ENCODE measurements at regions not wholly inside any gene's neighbourhood (a gene's known extent, or its start where the extent isn't known, plus 50 kb on each side); places are given as distances from the start of the nearest gene placed in this dataset.

DNA sequence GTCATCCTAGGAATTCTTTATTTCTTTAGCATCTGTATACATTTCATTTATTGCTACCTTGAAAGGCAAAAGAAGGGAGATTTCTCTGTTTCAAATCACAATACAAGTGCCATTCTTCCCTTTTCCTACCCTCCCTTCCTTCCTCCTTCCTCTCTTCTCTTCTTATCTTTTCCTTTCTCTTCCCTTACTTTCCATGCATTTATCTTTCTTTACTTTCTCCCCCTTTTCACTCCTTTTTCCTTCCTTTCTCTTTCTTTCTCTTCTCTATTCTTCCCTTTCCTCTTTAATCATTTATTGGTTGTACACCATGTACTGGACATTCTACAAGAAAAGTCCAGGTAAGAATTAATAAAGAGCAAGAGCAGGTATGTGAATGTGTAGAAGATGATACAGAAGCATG is 251.0 kb upstream of the PEX5L start:
- no peak for DNase-seq

- no peak for DNase-seq
These were observed 252.1 kb upstream of the PEX5L start for GRCh38 chr3:180288816-180289215.

- no peak for DNase-seq
These were observed 253.6 kb upstream of the PEX5L start for GRCh38 chr3:180290300-180290699.

- no peak for DNase-seq
These were observed 257.7 kb upstream of the PEX5L start for GRCh38 chr3:180294282-180295027.

GRCh38 chr3:180295811-180296210 is 259.1 kb upstream of the PEX5L start:
- no peak for DNase-seq

- DNase-seq: no peak
These were observed 260.2 kb upstream of the PEX5L start for GRCh38 chr3:180296971-180297370.

DNA sequence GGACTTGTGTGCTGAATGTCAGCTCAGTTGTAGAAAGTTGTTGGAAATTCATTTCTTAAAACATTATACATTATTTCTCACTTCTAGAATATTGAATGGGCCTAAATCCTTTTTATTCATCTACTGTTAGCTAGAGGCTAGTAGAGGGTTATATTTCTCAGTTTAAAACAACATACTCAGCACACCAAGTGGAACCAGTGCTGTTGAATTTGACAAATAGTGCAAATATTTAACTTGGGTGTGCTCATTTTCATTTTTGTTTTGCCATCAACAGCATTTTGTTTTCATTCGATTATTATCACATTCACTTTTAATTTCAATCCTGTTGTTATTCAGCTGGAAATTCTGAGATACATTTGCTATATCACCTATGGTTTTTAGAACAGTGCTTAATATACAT is 269.4 kb upstream of the PEX5L start:
- no peak for DNase-seq

DNA sequence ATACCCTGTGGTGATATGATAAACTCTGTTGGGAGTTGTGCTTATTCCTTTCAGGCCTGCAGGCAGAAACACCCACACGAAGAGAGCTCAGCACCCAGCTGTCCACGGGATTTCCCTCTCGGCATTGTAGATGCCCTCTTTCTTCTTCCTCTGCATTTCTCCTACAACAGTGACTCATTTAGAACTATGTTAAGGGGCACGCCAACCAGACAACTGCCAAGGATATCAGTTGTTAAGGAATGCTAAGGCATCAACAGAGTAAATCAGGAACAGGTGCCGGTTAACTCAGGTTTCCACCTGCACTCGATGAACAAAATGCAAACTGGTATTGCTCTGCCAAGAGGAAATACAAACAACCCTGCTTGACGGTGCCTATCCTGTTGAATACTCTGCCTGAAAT is 270.0 kb upstream of the PEX5L start:
- DNase-seq: peak; percentile 4

DNA sequence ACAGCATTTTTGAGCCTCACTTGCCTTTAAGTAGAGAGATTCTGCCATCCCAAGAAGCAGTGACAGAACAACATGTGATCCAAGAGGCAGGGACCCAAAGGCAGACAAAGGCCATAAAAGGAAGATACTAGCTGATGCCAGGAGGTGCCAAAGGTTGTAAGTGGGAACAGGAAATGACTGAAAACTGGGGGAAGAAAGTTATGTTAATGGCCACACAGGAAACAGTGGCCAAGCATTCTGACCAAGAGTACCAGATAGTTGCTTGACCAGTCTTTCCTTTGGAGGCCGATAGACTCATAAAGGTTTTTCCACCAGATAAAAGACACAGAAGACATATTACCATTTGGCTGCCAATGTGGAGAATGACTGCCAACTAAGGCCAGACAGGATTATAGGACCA is 274.5 kb upstream of the PEX5L start:
- DNase-seq: no peak

GRCh38 chr3:180316321-180316720 is 279.6 kb upstream of the PEX5L start:
- no peak for DNase-seq

DNA sequence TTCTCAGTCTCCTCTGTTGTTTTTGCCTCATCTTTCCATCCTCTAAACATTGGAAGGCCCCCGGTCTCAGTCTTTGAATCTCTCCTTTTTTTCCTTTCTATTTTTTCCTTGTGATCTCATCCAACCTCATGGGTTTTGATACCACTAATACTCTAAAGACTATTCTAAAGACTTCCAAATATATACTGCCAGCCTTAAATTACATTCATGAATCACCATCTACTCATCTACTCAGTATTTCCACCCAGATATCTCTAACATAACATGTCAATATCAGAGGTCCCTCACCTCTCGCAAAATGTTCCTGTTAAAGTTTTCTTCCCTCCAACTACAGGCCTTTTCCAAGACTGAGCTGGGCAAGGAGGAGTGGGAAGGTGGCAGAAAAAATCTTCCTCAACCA is 282.5 kb upstream of the TTC14 start:
- DNase-seq: no peak

DNA sequence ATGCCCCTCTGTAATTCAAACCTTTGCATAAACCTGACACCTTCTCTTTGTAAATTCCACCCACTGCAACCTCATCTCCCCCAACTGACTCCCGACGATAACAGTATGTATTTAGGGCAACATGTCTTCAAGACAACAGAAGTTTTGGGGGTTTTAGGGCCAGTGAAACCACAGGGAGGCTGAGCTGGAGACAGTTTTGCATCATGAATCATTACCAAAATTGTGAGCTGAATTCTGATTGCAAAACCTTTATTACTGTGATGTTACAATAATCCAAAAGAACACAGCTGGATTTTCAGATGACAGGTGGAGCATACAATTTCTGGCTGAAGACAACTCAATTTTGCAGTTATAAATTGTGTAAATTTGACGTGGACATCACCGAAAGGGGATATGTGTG is 281.3 kb upstream of the TTC14 start:
- DNase-seq: no peak

GRCh38 chr3:180321534-180321933 is 280.4 kb upstream of the TTC14 start:
- DNase-seq: no peak

GRCh38 chr3:180322829-180323228 is 279.1 kb upstream of the TTC14 start:
- DNase-seq: no peak

- DNase-seq: no peak
These were observed 277.2 kb upstream of the TTC14 start for GRCh38 chr3:180324791-180325190.

DNA sequence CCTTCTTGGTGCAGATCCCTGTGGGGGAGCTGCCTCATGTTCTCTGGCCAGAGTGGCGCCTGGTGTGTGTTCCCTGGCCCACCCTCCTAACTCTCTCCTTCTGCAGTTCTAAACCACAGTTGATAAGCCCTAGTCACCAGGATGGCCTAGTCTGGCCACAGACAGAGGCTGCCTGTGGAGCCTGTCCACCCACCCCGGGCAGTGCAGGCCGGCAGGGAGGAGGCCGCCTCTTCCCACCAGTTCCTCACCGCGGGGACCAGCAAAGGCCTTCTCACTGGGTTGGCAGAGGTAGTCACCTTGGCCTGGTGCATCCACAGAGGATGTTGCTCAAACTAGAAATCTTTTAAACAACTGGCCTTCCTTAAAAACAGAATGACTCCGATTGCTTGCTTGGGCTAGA is 276.4 kb upstream of the TTC14 start:
- no peak for DNase-seq

- no peak for DNase-seq
These were observed 276.0 kb upstream of the TTC14 start for GRCh38 chr3:180325958-180326357.

DNA sequence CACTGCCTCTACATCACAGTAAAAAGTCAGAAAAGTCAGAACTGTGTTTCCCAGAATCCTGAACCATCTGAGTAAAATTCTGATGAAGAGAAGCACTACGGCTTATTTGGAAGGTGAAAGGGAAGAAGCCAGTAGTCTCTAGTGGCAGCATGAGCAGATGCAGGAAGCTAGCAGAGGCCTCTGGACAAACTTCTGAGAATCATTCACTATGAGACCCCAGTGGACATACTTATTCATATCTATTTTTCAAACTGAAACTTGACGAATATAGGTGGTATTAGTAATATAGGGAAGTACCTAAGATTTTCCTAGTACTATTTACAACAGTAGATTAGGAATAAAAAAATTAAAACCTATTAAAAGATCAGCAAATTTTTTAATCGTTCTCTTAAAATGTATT is 272.8 kb upstream of the TTC14 start:
- no peak for DNase-seq

- no peak for DNase-seq
These were observed 272.1 kb upstream of the TTC14 start for GRCh38 chr3:180329847-180330246.

DNA sequence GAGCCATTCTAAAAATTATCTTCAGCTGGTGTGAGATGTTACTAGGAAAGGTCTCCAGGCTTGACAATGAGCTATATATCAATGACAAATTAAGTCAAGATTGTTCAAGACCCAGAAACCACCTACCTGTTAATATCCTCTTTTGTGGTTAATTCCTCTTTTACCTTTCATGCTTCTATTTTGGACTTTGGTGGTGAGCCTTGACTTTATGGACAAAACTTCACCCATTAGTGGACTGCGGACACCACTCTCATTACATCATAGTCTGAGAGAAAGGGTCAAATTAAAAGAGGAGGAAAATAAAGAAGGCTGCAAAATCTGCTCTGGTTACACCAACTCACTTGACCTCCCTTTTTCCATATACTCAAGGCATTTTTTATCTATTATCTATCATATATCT is 271.5 kb upstream of the TTC14 start:
- DNase-seq: no peak

DNA sequence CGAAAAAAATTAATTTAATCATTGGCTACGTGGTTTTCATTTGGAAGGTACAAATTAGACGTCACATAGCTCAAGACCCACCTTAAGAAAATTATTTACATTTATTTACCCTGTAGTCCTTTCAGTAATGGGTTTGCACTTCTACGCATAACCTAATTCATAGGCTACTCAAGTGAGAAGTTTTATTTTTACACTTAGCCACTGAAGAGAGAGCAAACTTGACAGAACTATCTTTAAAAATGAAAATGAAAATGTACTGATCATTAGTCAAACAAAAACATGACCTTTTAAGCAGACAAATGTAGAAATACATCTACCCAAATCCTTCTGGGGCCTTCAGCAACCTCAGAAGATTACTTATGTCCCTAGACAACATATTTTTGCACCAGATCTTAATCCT is 269.4 kb upstream of the TTC14 start:
- no peak for DNase-seq

GRCh38 chr3:180335050-180335449 is 266.9 kb upstream of the TTC14 start:
- DNase-seq: no peak

DNA sequence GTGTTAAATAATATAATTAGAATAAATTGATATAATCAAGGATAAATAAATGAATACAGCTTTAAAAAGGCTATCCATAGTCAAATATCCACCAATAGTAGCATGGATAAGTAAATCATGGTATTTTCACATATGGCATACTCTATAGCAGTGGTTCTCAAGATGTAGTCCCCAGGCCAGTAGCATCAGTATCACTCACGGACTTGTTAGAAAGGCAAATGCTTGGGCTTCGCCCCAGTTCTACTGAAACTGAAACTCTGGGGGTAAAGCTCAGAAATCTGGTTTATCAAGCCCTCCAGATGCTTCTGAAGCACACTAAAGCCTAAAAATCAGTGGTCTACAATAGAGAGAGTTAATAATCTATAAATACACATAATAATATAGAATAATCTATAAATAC is 261.6 kb upstream of the TTC14 start:
- DNase-seq: no peak

DNA sequence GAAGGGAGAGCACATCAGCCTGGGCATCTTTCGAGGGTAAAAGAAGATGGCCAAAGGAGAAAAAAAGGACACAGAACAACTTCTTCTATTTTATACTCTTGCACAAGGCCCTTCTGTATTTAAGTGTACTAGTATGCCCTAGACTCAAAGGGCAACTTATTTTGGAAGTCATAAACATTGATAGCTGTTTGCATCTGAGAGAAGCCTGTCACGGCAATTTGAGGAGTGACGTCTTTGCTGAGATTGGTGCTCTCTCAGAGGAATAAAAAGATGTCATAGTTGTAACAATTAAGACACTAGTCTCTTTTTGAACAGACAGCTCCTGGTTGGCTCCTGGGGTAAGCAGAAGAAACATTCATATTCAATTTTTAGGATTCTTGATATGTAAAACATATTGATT is 260.4 kb upstream of the TTC14 start:
- DNase-seq: no peak

DNA sequence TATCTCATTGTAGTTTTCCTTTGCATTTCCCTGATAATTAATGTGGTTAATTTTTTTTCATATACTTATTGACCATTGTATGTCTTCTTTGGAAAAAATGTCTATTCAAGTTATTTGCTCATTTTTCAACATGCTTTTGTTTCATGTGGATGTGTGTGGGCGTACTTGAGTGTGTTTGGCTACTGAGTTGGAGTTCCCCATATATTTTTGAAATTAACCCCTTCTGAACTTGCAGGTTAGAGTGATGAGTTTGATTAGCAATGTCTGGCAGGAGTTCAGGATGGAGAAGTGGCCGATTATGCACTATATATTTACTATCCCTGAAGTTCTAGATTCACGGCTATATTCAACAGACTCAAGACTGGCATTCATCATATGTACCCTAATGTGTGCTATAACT is 250.4 kb upstream of the TTC14 start:
- DNase-seq: no peak

GRCh38 chr3:180352261-180352660 is 249.7 kb upstream of the TTC14 start:
- DNase-seq: no peak
